GM12865 (cell line): ENCODE measurements at regions not wholly inside any gene's neighbourhood (a gene's known extent, or its start where the extent isn't known, plus 50 kb on each side); places are given as distances from the start of the nearest gene placed in this dataset.

Experiments
- DNase-seq: peaks from one replicate; pipeline ENCODE4 v3.0.0; 2010; ENCODE audit warnings: low read depth
- H3K4me3 ChIP-seq: 2 replicates; pipeline ENCODE4 v1.5.1; 2011; ENCODE audit warnings: mild to moderate bottlenecking, low read depth, low read length, control low read depth
- TF ChIP-seq, protein P1 (sequence below): IDR thresholded peaks from 2 replicates; pipeline ENCODE4 v1.5.1; 2011; ENCODE audit warnings: low read length, control low read depth, low read depth, inconsistent platforms; ENCODE audit not compliant: insufficient read depth; ENCODE audit errors: missing control alignments

DNA sequence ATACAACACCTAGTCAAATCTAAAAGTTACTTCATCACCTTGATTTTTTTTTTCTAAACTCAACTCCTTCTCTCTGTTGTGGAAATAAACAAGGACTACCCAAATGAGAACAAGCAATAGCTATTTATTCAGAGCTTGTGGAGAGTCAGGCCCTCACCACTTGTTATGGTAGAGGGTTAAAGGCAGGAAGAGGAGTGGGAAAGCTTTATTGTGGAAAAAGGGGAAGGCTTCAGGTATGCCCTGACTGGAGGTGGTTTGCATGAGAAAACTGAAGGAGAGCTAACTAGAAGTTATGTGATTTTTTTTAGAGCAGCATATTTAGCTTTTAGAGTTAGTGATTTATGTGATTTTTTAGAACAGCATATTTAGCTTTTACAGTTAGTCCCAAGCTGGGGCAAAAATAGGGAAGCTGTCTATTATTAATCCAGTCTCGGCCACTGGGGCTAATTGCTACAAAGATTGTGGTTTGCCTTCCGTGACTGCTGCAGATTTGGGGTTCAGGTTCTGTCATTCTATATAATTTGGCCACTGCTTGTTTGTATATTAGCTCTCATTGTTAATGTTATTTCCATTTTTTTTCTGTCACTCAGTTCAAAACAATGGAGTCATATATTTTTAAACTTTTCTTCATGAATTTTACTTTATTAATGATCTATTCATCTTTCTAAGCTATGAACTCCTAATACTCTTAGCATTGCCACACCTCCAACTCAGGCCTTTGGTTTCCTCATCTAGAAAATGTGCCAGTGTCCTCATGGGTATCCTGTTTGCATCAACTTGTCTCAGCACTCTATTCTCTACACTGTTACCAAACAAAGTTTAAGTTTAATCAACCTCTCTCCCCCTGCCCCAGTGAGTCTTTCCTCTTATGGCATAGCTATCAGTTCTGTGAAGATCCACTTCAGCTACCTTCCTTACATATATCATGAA lies 713.0 kb downstream of the BRINP3 start:
- TF ChIP-seq, protein P1, sequence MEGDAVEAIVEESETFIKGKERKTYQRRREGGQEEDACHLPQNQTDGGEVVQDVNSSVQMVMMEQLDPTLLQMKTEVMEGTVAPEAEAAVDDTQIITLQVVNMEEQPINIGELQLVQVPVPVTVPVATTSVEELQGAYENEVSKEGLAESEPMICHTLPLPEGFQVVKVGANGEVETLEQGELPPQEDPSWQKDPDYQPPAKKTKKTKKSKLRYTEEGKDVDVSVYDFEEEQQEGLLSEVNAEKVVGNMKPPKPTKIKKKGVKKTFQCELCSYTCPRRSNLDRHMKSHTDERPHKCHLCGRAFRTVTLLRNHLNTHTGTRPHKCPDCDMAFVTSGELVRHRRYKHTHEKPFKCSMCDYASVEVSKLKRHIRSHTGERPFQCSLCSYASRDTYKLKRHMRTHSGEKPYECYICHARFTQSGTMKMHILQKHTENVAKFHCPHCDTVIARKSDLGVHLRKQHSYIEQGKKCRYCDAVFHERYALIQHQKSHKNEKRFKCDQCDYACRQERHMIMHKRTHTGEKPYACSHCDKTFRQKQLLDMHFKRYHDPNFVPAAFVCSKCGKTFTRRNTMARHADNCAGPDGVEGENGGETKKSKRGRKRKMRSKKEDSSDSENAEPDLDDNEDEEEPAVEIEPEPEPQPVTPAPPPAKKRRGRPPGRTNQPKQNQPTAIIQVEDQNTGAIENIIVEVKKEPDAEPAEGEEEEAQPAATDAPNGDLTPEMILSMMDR: no peak
- no peak overlapping the region for H3K4me3 ChIP-seq
- no peak for DNase-seq

DNA sequence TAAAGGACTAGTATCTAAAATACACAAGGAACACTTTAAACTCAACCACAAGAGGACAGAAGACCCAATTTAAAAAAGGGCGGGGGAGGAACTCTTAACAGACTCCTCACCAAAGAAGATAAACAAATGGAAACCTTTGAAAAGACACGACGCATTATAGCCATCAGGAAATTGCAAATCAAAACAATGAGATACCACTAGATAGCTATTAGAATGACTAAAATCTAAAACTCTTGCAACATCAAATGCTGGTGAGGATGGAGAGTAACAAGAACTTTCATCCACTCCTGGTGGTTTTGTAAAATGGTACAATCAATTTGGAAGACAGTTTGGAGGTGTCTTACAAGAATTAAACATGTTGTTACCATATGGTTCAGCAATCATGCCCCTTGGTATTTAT lies 708.2 kb downstream of the BRINP3 start:
- TF ChIP-seq, protein P1: no peak
- no peak for DNase-seq
- H3K4me3 ChIP-seq: no peak overlapping the region

DNA sequence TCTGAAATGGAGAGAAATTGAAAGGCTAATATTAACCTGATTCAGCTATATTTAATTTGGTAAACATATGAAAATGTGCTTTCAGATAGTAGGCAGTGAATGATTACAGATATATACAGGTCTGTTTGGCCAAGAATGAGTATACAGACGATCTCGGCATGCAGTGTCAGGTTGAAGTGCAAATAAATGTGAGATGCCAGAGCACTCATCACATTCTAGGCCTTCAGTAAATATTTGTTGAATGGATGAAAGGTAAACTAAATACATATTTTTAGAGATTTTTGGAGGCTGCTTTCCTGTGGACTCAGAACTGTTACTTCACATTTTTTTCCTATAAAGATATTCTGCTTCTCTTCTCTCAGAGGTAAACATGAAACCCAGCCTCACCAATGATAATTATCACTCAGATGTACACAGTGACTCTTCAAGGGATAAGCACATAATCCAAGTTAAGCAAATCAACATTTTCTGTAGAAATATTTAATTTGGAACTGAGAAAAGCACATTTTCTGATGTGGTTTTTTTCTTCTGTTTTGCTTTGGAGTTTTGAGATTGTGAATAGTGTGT lies 702.9 kb downstream of the BRINP3 start:
- TF ChIP-seq, protein P1: no peak
- DNase-seq: no peak
- no peak overlapping the region for H3K4me3 ChIP-seq

DNA sequence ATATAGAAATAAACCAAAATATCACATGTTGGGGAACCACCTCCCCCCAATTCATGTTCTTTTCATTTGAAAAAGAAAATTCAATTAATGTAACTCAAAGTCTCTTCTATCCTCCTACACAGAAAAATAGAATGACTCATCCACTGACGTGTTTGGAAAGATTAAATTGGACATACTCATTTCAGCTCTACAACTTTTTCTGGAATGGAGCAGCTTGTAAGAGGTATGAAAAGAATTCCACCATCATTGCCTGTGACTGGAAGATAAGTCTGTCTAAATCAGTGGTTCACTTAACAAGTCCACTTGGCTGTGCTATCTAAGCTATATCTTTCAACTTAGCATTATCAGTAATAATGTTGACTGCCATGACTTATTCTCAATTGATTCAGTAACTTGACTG lies 702.3 kb downstream of the BRINP3 start:
- H3K4me3 ChIP-seq: no peak overlapping the region
- no peak for DNase-seq
- TF ChIP-seq, protein P1: no peak

DNA sequence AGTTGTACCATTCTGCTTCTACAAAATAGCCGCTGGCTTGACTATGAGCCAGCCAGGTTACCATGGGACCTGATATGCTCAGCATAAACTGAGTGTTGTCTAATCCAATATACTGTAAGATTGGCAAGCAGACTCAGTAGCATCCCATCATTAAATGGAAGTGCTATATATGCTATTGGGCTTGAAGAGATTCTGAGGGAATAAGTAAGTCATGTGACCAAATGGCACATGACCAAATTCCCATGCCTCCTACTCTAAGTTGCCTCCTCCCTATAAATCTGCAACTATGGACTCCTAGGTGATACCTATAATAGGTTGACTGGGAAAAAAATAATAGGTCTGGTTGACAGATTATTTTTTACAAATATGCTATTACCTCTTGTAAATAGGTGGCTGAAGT lies 698.6 kb downstream of the BRINP3 start:
- TF ChIP-seq, protein P1: no peak
- DNase-seq: no peak

DNA sequence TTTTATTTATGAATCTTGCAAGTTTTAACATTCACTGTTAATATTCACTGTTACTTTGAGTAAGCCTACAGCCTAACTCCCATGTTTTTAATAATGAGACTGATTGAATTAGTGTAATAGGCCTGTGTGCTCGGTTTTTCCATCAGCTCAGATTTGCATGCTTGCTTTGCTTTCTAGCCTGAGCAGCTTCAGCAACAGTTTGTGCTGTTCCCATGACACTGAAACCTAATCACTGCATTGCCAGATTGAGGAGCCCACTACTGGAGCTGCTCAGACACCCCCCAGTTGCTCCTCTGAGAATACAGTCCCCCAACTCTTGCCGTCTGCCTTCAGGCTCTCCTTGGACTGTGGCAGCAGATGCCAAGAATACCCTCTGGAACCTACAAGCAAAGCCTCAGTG lies 695.4 kb downstream of the BRINP3 start:
- TF ChIP-seq, protein P1: no peak
- no peak overlapping the region for H3K4me3 ChIP-seq
- no peak for DNase-seq

More for the DNA sequence above, 698.6 kb downstream of the BRINP3 start:
- no peak overlapping the region for H3K4me3 ChIP-seq
